CD8-positive, alpha-beta memory T cell (primary cell): ENCODE measurements at regions not wholly inside any gene's neighbourhood (a gene's known extent, or its start where the extent isn't known, plus 50 kb on each side); places are given as distances from the start of the nearest gene placed in this dataset.

Source experiments
- CTCF ChIA-PET: fragments of 350-600 bp; sonication (Branson Sonifier 250); formaldehyde crosslinking; loops from one replicate; lab custom pipeline; 2021; ENCODE audit warnings: antibody characterized with exemption; lab: Charles Lee
- POLR2A ChIA-PET: fragments of 350-600 bp; sonication (Branson Sonifier 250); formaldehyde crosslinking; loops from one replicate; lab custom pipeline; 2021; ENCODE audit warnings: antibody characterized with exemption; lab: Charles Lee
- DNase-seq, 5 donors: peaks; one replicate each; pipeline versions ENCODE4 v3.0.0 to v3.0.0-alpha.2; 2020 to 2022; ENCODE audit warnings: mixed read lengths in 1 of 5
- H3K27ac ChIP-seq: one replicate; pipeline ENCODE4 v1.7.0; 2013; ENCODE audit warnings: low read depth, mild to moderate bottlenecking, low read length, moderate library complexity
- H3K27me3 ChIP-seq: 2 replicates; pipeline ENCODE4 v1.7.0; 2013; ENCODE audit warnings: low read length, mild to moderate bottlenecking; ENCODE audit not compliant: insufficient read depth, poor library complexity, severe bottlenecking
- H3K36me3 ChIP-seq: 2 replicates; pipeline ENCODE4 v1.7.0; 2013; ENCODE audit warnings: mild to moderate bottlenecking, low read length, moderate library complexity; ENCODE audit not compliant: insufficient read depth
- H3K4me1 ChIP-seq: 2 replicates; pipeline ENCODE4 v1.7.0; 2013; ENCODE audit warnings: mild to moderate bottlenecking, low read length, moderate library complexity; ENCODE audit not compliant: insufficient read depth
- H3K4me3 ChIP-seq: 2 replicates; pipeline ENCODE4 v1.7.0; 2013; ENCODE audit warnings: mild to moderate bottlenecking, low read length
- H3K9me3 ChIP-seq: 2 replicates; pipeline ENCODE4 v1.7.0; 2013; ENCODE audit warnings: mild to moderate bottlenecking, low read length
- H3K27ac Mint-ChIP-seq, 8 donors: one replicate each; pipeline ENCODE4 v1.8.0; 2020 to 2021; ENCODE audit warnings: mixed read lengths in 8 of 8, mild to moderate bottlenecking in 6 of 8, inconsistent platforms in 3 of 8, moderate library complexity in 3 of 8
- H3K27me3 Mint-ChIP-seq, 2 donors: one replicate each; pipeline ENCODE4 v1.8.0; 2020 to 2021; ENCODE audit warnings: mixed read lengths in 2 of 2, mild to moderate bottlenecking in 1 of 2, moderate library complexity in 1 of 2
- H3K36me3 Mint-ChIP-seq, 3 donors: one replicate each; pipeline ENCODE4 v1.8.0; 2020 to 2021; ENCODE audit warnings: mixed read lengths in 3 of 3, inconsistent platforms in 1 of 3, mild to moderate bottlenecking in 1 of 3
- H3K4me1 Mint-ChIP-seq, 3 donors: one replicate each; pipeline ENCODE4 v1.8.0; 2020 to 2021; ENCODE audit warnings: mixed read lengths in 3 of 3, inconsistent platforms in 1 of 3, mild to moderate bottlenecking in 1 of 3
- H3K4me3 Mint-ChIP-seq, 7 donors: one replicate each; pipeline ENCODE4 v1.8.0; 2020 to 2021; ENCODE audit warnings: mixed read lengths in 7 of 7, mild to moderate bottlenecking in 6 of 7, moderate library complexity in 4 of 7, inconsistent platforms in 2 of 7
- H3K9me3 Mint-ChIP-seq, 5 donors: one replicate each; pipeline ENCODE4 v1.8.0; 2020 to 2022; ENCODE audit warnings: mixed read lengths in 5 of 5, mild to moderate bottlenecking in 3 of 5, moderate library complexity in 2 of 5, inconsistent platforms in 1 of 5

DNA sequence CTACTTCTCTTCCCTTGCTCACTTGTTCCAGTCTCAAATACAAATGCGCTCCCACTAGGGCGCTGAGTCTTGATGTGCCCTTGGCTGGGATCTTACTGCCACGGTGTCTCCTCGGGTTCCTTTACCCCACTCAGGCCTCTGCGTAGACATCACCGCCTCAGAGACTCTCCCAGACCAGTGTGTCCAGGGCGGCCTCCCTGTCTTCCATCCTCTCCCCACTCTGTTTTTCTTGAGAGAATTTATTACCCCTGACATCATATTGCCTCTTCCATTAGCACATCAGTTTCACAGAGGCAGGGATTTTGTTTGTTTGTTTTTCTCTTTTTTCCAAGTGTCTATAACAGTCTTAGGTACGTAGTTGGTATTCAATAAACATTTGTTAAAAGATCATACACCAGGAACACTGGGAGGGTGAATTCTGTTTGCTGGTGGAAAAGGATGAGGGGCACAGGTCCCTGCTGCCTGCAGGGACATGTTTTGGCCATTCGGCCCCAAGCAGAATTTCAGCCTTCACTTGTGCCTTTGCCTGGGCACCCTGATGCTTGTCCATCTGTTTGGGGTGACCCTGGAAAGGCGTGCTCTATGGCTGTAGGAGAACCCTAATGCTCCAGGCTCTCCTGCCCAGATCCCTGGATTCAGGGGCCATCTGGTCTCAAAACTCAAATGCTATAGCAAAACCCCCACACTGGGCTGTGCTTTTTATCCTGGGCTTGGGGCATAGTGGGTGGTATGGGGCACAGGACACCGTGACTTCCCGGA is 55.0 kb downstream of the RPL37A start:
- Histone ChIP-seq H3K4me1 (no peaks in the 10 kb centered on the region), H3K4me3 (no peak overlapping the region), H3K9me3 (no peaks in the 10 kb centered on the region), H3K27ac (no peak overlapping the region), H3K27me3 (no peaks in the 10 kb centered on the region), H3K36me3 (no peaks in the 10 kb centered on the region)
- Mint-ChIP-seq H3K4me3 (peak overlapping the region in 2 of 7 donors; percentile 19 to 57), H3K4me1 (peaks cover 13 to 23% (median 20%) of the 10 kb centered on the region in 3 donors), H3K27ac (peak overlapping the region in 1 of 8 donors; percentile 47), H3K27me3 (no peaks in the 10 kb centered on the region), H3K9me3 (no peaks in the 10 kb centered on the region), H3K36me3 (no peaks in the 10 kb centered on the region)
- DNase-seq, result no peak
- CTCF ChIA-PET, result no interaction called here
- POLR2A ChIA-PET, result no interaction called here

DNA sequence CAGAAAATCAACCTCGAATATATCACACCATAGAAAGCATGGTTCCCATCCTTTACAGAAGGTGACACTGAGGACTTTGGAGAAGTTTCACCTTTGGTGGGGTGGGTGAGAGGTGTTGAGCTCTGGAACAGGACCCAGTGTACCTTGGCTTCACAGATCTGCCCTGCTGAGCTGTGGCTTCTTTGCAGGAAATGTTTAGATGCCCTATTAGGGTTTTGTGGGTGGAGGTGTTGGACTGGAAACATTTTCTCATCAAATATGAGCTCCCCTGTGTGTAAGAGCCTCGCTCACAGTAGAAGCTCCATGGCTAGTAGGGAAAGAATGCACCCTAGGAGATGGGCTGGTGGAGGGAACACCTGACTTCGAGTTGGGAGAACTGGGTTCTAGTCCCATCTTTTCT is 55.6 kb downstream of the RPL37A start:
- H3K9me3 Mint-ChIP-seq, result no peaks in the 10 kb centered on the region
- peak overlapping the region in 4 of 8 donors; percentile 13 to 70 (median 58) for H3K27ac Mint-ChIP-seq
- CTCF ChIA-PET, result no interaction called here
- Histone ChIP-seq H3K27me3 (no peaks in the 10 kb centered on the region), H3K4me1 (no peaks in the 10 kb centered on the region), H3K27ac (no peak overlapping the region), H3K36me3 (no peaks in the 10 kb centered on the region), H3K9me3 (no peaks in the 10 kb centered on the region), H3K4me3 (no peak overlapping the region)
- POLR2A ChIA-PET, result no interaction called here
- H3K4me3 Mint-ChIP-seq, result peak overlapping the region in 5 of 7 donors; percentile 19 to 62 (median 45)
- no peaks in the 10 kb centered on the region for H3K36me3 Mint-ChIP-seq
- no peaks in the 10 kb centered on the region for H3K27me3 Mint-ChIP-seq
- peak in 1 of 5 donors; percentile 14 for DNase-seq
- H3K4me1 Mint-ChIP-seq, result peaks cover 13 to 23% (median 20%) of the 10 kb centered on the region in 3 donors

DNA sequence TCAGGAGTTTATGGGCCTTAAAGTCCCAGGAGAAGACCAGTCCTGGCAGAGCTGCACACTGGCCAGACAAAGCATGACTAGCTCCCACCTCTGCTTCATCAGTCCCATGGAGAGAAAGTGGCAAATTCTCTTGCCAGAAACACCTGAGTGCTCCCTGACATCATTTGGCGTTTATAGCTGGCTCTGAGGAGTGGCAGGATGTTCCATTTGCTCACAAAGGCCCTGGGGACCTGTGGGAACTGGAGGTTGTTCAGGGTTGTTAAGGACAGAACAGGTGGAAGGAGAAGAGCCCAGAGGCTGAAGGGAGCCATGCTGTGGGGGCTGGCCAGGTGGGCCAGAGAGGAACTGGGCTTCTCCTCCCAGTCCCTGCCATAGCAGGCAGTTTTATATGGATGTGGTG is 56.1 kb downstream of the RPL37A start:
- H3K36me3 ChIP-seq, result no peaks in the 10 kb centered on the region
- peak overlapping the region in 4 of 7 donors; percentile 19 to 87 (median 51) for H3K4me3 Mint-ChIP-seq
- H3K27me3 Mint-ChIP-seq, result peaks cover 0 to 3% of the 10 kb centered on the region in 2 donors
- POLR2A ChIA-PET, result no interaction called here
- no peaks in the 10 kb centered on the region for H3K36me3 Mint-ChIP-seq
- no peaks in the 10 kb centered on the region for H3K9me3 ChIP-seq
- H3K27me3 ChIP-seq, result no peaks in the 10 kb centered on the region
- H3K4me3 ChIP-seq, result no peak overlapping the region
- H3K27ac Mint-ChIP-seq, result peak overlapping the region in 3 of 8 donors; percentile 13 to 89 (median 70)
- no peaks in the 10 kb centered on the region for H3K9me3 Mint-ChIP-seq
- no peak overlapping the region for H3K27ac ChIP-seq
- peaks cover 13 to 23% (median 20%) of the 10 kb centered on the region in 3 donors for H3K4me1 Mint-ChIP-seq
- no peak for DNase-seq
- CTCF ChIA-PET, result no interaction called here
- no peaks in the 10 kb centered on the region for H3K4me1 ChIP-seq

DNA sequence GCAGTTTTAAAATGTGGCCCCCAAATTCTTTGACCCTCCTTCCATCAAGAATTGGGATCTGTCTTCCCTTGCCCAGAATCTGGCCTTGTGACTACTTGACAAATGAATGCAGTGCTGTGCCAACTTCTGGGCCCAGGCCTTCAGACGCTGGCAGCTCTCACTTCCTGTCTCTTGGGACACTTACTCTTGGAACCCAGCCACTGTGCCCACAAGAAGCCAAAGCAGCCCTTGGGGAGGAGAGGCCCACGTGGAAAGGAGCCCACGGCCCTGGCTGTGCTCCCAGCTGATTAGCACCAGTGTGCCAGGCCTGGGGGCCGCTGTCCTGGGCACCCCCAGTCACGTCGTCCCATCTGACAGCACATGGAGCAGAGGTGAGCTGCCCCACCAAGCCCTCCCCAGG is 56.6 kb downstream of the RPL37A start:
- no peaks in the 10 kb centered on the region for H3K4me1 ChIP-seq
- H3K27ac Mint-ChIP-seq, result peak overlapping the region in 4 of 8 donors; percentile 59 to 89 (median 81)
- peaks cover 13 to 23% (median 20%) of the 10 kb centered on the region in 3 donors for H3K4me1 Mint-ChIP-seq
- no peaks in the 10 kb centered on the region for H3K36me3 ChIP-seq
- no peaks in the 10 kb centered on the region for H3K27me3 ChIP-seq
- CTCF ChIA-PET, result no interaction called here
- no peak for DNase-seq
- no peak overlapping the region for H3K27ac ChIP-seq
- POLR2A ChIA-PET, result no interaction called here
- no peaks in the 10 kb centered on the region for H3K36me3 Mint-ChIP-seq
- peak overlapping the region in 3 of 7 donors; percentile 9 to 87 (median 71) for H3K4me3 Mint-ChIP-seq
- H3K27me3 Mint-ChIP-seq, result peaks cover under 1 to 3% of the 10 kb centered on the region in 2 donors
- H3K9me3 Mint-ChIP-seq, result no peaks in the 10 kb centered on the region
- no peaks in the 10 kb centered on the region for H3K9me3 ChIP-seq
- no peak overlapping the region for H3K4me3 ChIP-seq

DNA sequence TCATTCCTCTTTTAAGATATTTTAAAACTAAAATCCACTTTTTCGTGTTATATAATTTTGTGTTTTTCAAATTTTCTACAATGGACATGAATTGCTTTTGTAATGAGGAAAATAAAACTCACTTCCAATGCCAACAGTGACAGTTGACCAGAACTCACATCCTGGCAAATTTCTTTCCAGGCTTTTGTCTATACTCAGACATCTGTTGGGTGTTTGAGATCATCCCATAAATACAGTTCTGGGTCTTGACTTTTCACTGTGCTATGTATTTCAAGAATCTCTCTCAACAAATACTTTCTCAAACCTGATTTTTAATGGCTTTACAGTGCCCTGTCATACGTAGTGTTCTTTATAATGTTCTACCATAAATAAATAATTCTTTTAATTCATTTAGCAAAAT is 57.6 kb downstream of the RPL37A start:
- no peak for DNase-seq
- Histone ChIP-seq H3K4me1 (no peaks in the 10 kb centered on the region), H3K9me3 (no peaks in the 10 kb centered on the region), H3K27me3 (no peaks in the 10 kb centered on the region), H3K36me3 (no peaks in the 10 kb centered on the region), H3K27ac (no peak overlapping the region), H3K4me3 (no peak overlapping the region)
- H3K4me3 Mint-ChIP-seq, result no peak overlapping the region
- peaks cover 3 to 5% of the 10 kb centered on the region in 2 donors for H3K27me3 Mint-ChIP-seq
- ChIA-PET POLR2A (no interaction called here), CTCF (no interaction called here)
- H3K36me3 Mint-ChIP-seq, result peaks cover 0 to 5% (median 0%) of the 10 kb centered on the region in 3 donors
- H3K4me1 Mint-ChIP-seq, result peaks cover 13 to 23% (median 20%) of the 10 kb centered on the region in 3 donors
- no peaks in the 10 kb centered on the region for H3K9me3 Mint-ChIP-seq
- no peak overlapping the region for H3K27ac Mint-ChIP-seq

DNA sequence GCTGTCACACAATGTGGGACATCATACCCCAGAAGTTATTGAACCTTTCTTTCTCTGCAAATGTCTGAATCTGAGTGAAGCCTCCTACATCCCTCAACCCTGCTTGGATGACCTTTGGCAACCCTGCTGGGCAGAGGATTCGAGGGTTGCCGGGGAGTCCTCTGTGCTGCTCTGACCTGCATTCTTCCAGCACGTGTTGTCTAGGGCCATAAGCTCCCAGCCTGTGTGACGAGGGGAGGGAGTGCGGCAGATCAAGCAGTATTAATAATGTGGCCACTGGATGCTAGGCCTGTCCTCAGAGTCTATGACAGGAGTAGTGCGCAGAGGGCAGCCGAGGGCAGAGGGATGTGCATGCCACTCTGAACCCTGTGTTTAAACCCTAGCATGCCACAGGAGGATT is 58.8 kb downstream of the RPL37A start:
- ChIA-PET POLR2A (no interaction called here), CTCF (no interaction called here)
- H3K4me3 Mint-ChIP-seq, result peak overlapping the region in 1 of 7 donors; percentile 40
- H3K36me3 ChIP-seq, result no peaks in the 10 kb centered on the region
- no peak overlapping the region for H3K27ac ChIP-seq
- peak overlapping the region in 1 of 8 donors; percentile 52 for H3K27ac Mint-ChIP-seq
- peaks cover 13 to 23% (median 20%) of the 10 kb centered on the region in 3 donors for H3K4me1 Mint-ChIP-seq
- H3K36me3 Mint-ChIP-seq, result peaks cover 0 to 5% (median 0%) of the 10 kb centered on the region in 3 donors
- H3K9me3 Mint-ChIP-seq, result no peaks in the 10 kb centered on the region
- H3K27me3 ChIP-seq, result no peaks in the 10 kb centered on the region
- H3K4me1 ChIP-seq, result no peaks in the 10 kb centered on the region
- no peak for DNase-seq
- H3K4me3 ChIP-seq, result no peak overlapping the region
- H3K27me3 Mint-ChIP-seq, result peaks cover 6 to 7% of the 10 kb centered on the region in 2 donors
- no peaks in the 10 kb centered on the region for H3K9me3 ChIP-seq

DNA sequence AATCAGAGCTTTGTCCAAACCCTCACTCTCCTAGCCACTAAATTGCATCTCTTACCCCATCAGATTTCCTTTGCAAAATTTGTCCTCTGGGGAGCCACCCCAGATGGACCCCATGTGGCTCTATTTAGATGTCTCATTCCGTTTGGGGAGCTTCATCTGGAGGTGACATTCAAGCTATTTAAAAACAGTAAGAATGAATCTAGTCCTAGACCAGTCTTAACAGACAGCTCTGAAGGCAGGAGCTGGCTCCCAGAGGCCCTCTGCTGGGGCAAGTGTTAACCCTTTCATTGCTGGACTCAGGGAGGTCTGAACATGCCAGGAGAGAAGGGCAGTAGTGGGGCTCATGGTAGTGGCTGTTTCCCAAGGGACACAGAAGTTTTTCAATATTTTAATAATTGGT is 59.2 kb downstream of the RPL37A start:
- H3K36me3 ChIP-seq, result no peaks in the 10 kb centered on the region
- no peaks in the 10 kb centered on the region for H3K4me1 ChIP-seq
- Mint-ChIP-seq H3K4me1 (peaks cover 13 to 23% (median 20%) of the 10 kb centered on the region in 3 donors), H3K9me3 (no peaks in the 10 kb centered on the region), H3K4me3 (no peak overlapping the region), H3K27ac (no peak overlapping the region), H3K27me3 (peaks cover 10 to 11% of the 10 kb centered on the region in 2 donors), H3K36me3 (peaks cover 0 to 5% (median 0%) of the 10 kb centered on the region in 3 donors)
- no peak overlapping the region for H3K27ac ChIP-seq
- no peaks in the 10 kb centered on the region for H3K9me3 ChIP-seq
- no peak overlapping the region for H3K4me3 ChIP-seq
- ChIA-PET CTCF (no interaction called here), POLR2A (no interaction called here)
- H3K27me3 ChIP-seq, result no peaks in the 10 kb centered on the region
- DNase-seq, result no peak

DNA sequence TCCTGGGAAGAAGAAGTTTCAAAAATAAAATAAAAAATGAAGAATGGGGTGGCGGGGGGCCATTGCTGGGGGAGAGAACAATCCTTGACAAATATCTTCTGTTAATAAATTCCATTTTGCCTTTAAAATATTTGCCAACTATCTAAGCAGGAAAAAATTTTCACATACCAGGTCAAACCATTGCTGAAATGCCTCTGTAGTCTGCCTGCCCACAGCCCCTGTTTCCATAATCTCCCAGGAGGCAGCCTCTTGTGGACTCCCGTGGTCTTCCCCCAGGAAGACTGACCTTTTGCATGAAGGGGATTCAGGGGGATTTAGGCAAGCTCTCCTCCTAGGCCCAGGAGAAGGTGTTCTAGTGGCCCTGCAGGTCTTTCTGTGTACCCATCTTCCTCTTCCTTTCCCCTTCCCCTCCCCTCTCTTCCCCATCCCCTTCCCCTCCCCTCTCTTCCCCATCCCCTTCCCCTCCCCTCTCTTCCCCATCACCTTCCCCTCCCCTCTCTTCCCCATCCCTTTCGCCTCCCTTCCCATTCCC is 61.0 kb downstream of the RPL37A start:
- H3K27me3 Mint-ChIP-seq, result peaks cover 11 to 15% of the 10 kb centered on the region in 2 donors
- H3K9me3 Mint-ChIP-seq, result no peaks in the 10 kb centered on the region
- Histone ChIP-seq H3K4me3 (no peak overlapping the region), H3K9me3 (no peaks in the 10 kb centered on the region), H3K27me3 (no peaks in the 10 kb centered on the region), H3K36me3 (no peaks in the 10 kb centered on the region), H3K27ac (no peak overlapping the region), H3K4me1 (no peaks in the 10 kb centered on the region)
- no peak for DNase-seq
- H3K4me3 Mint-ChIP-seq, result peak overlapping the region in 1 of 7 donors; percentile 11
- CTCF ChIA-PET, result no interaction called here
- POLR2A ChIA-PET, result no interaction called here
- H3K27ac Mint-ChIP-seq, result no peak overlapping the region
- H3K4me1 Mint-ChIP-seq, result peaks cover 6 to 13% (median 12%) of the 10 kb centered on the region in 3 donors
- peaks cover 0 to 5% (median 0%) of the 10 kb centered on the region in 3 donors for H3K36me3 Mint-ChIP-seq
